Nephron (organoid): ENCODE measurements at regions not wholly inside any gene's neighbourhood (a gene's known extent, or its start where the extent isn't known, plus 50 kb on each side); places are given as distances from the start of the nearest gene placed in this dataset.

Source experiments
- H3K27ac Mint-ChIP-seq, 3 experiments: 2 replicates each; pipeline ENCODE4 v1.8.0; 2020; ENCODE audit warnings: mixed read lengths in 3 of 3, mild to moderate bottlenecking in 2 of 3, moderate library complexity in 1 of 3
- H3K27me3 Mint-ChIP-seq: 2 replicates; pipeline ENCODE4 v1.8.0; 2021; ENCODE audit warnings: low read depth, mild to moderate bottlenecking, moderate library complexity, mixed read lengths
- H3K36me3 Mint-ChIP-seq: 2 replicates; pipeline ENCODE4 v1.8.0; 2020; ENCODE audit warnings: low read depth, mixed read lengths
- H3K4me1 Mint-ChIP-seq: 2 replicates; pipeline ENCODE4 v1.8.0; 2020; ENCODE audit warnings: mixed read lengths
- H3K4me3 Mint-ChIP-seq, 3 experiments: 2 replicates each; pipeline ENCODE4 v1.8.0; 2020; ENCODE audit warnings: mild to moderate bottlenecking in 3 of 3, mixed read lengths in 3 of 3, moderate library complexity in 2 of 3
- H3K9me3 Mint-ChIP-seq: 2 replicates; pipeline ENCODE4 v1.8.0; 2020; ENCODE audit warnings: mixed read lengths
- CTCF ChIP-seq, 3 experiments: fragments of 200-600 bp; sonication (generic); IDR thresholded peaks; one replicate each; pipeline ENCODE4 v1.5.0; 2021; ENCODE audit warnings: antibody characterized with exemption in 3 of 3; ENCODE audit not compliant: unreplicated experiment in 3 of 3

- H3K27ac Mint-ChIP-seq = no peak overlapping the region
- H3K4me3 Mint-ChIP-seq = no peak overlapping the region
- peaks cover 2% of the 10 kb centered on the region for H3K27me3 Mint-ChIP-seq
- no peaks in the 10 kb centered on the region for H3K4me1 Mint-ChIP-seq
- peaks cover 3% of the 10 kb centered on the region for H3K9me3 Mint-ChIP-seq
- no peak for TF ChIP-seq CTCF (IDR thresholded peaks at IDR 0.05; ENCODE audit: unreplicated experiment in 3 of 3)
- no peaks in the 10 kb centered on the region for H3K36me3 Mint-ChIP-seq
These were observed 291.1 kb downstream of the GLRX3 start for GRCh38 chr10:130427216-130427722.

DNA sequence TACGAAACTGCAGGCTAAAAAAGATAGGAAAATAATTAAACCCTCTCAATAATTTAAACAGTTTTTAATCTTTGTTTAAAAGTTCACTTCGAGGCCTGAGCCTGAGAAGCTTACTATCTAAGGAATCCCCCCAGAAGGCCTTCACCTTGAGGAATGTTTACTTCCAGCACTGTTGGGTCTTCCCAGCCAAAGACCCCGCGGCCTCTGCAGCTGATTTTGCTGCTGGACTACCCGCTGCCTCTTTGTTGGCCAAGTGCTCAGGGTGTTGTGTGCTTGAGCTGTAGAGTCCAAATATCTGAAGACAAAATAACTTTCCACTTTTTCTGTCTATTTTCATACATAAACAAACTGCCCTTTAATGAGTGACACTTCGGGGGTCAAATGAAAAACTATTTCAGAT is 292.7 kb downstream of the GLRX3 start:
- TF ChIP-seq CTCF (IDR thresholded peaks at IDR 0.05; ENCODE audit: unreplicated experiment in 3 of 3) = no peak
- no peak overlapping the region for H3K27ac Mint-ChIP-seq
- no peak overlapping the region for H3K4me3 Mint-ChIP-seq
- no peaks in the 10 kb centered on the region for H3K4me1 Mint-ChIP-seq
- peaks cover 4% of the 10 kb centered on the region for H3K27me3 Mint-ChIP-seq
- no peaks in the 10 kb centered on the region for H3K36me3 Mint-ChIP-seq
- H3K9me3 Mint-ChIP-seq = peaks cover 3% of the 10 kb centered on the region

GRCh38 chr10:130429809-130430208 is 293.6 kb downstream of the GLRX3 start:
- Mint-ChIP-seq H3K36me3 (no peaks in the 10 kb centered on the region), H3K4me3 (no peak overlapping the region), H3K27me3 (peaks cover 4% of the 10 kb centered on the region), H3K4me1 (no peaks in the 10 kb centered on the region), H3K27ac (no peak overlapping the region), H3K9me3 (peaks cover 3% of the 10 kb centered on the region)
- TF ChIP-seq CTCF (IDR thresholded peaks at IDR 0.05; ENCODE audit: unreplicated experiment in 3 of 3) = no peak

DNA sequence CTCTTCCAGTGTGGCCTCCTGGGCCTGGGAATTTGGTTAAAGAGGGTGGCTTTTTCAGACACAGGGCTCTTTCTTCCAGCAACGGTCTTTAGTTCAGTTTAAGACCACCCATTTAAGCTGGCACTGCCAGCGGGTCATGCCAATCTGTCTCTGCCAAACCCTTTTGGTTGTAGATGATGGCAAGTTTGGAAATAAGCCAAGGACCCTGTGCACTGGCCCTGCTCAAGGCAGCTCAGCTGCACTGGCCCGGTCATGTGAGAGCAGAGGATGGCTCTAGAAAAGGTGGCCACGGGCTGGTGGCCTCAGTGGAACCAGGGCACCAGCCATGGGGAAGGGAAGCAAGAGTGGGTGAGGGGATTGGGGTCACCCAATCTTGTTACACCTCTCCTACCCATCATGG is 294.1 kb downstream of the GLRX3 start:
- Mint-ChIP-seq H3K27ac (no peak overlapping the region), H3K27me3 (peaks cover 4% of the 10 kb centered on the region), H3K9me3 (peaks cover 3% of the 10 kb centered on the region), H3K4me1 (no peaks in the 10 kb centered on the region), H3K4me3 (no peak overlapping the region), H3K36me3 (no peaks in the 10 kb centered on the region)
- TF ChIP-seq CTCF (IDR thresholded peaks at IDR 0.05; ENCODE audit: unreplicated experiment in 3 of 3) = no peak

DNA sequence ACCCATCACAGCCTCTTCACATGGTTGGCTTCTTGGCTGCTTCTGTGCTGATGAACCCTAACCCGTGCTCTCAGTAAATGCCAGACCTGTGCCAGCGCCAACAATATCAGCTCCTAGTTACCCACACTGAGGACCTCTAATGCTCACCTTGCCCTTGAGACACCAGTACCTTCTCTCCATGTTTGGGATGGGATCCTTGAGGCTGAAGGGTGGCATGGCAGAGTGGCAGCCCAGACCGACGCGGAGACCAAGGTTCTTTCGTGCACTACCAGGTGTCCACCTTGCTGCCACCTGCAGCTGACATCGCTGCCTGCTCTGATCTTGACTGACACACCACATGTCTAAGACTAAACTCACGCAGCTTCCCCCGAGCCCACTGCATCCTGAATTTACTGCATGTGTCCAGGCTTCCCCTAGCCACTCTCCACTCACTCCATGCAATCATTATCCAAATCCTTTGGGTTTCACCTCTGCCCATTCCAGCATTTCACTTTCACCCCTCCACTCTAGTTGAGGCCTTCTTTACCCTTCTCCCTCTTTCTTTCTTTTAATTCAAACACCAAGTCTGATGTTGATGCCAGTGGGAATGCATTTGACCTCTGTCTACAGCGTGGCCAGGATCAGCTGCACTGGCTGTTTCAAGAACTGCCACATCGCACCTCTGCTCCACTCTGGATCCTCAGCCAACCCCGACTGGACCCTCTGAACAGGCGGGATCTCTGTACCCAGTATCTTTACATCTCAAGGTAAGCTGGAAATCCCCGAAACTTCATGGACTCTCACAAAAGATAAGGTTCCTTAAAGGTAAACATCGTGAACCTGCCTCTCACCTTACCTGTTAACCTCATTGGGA is 294.9 kb downstream of the GLRX3 start:
- Mint-ChIP-seq H3K27ac (no peak overlapping the region), H3K4me1 (no peaks in the 10 kb centered on the region), H3K4me3 (no peak overlapping the region), H3K27me3 (peaks cover 4% of the 10 kb centered on the region), H3K9me3 (peaks cover 4% of the 10 kb centered on the region), H3K36me3 (no peaks in the 10 kb centered on the region)
- no peak for TF ChIP-seq CTCF (IDR thresholded peaks at IDR 0.05; ENCODE audit: unreplicated experiment in 3 of 3)

DNA sequence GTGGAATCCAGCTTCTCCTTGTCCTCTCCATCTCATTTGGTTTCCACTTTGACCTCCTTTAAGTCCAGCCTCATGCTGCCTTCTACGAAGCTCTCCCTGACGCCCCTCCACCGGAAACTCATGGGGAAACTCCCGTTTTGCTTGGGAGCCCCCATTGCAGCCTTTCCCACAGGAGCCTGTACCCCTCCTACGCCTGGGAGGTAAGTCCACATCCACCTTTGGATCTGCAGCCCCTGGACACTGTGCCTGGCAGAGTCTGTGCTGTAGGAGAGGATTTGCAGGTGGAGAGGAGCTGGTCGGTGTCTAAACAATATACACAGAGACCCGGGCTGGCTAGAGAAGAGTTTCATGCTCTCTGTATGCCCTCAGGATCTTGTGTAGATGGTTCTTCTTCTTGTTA is 296.1 kb downstream of the GLRX3 start:
- Mint-ChIP-seq H3K27me3 (peaks cover 7% of the 10 kb centered on the region), H3K36me3 (no peaks in the 10 kb centered on the region), H3K27ac (no peak overlapping the region), H3K4me3 (no peak overlapping the region), H3K4me1 (no peaks in the 10 kb centered on the region), H3K9me3 (peaks cover 10% of the 10 kb centered on the region)
- TF ChIP-seq CTCF (IDR thresholded peaks at IDR 0.05; ENCODE audit: unreplicated experiment in 3 of 3) = no peak
